SK-N-SH (cell line): ENCODE measurements at regions not wholly inside any gene's neighbourhood (a gene's known extent, or its start where the extent isn't known, plus 50 kb on each side); places are given as distances from the start of the nearest gene placed in this dataset.

Source experiments
- CTCF ChIA-PET: fragments of 300-600, 350-600 bp; formaldehyde crosslinking; extraction: SDS; loops from one replicate; lab custom pipeline; 2021; lab: Yijun Ruan, JAX
- POLR2A ChIA-PET: fragments of 350-600 bp; sonication (Branson Sonifier 250); formaldehyde crosslinking; extraction: SDS; loops from one replicate; lab custom pipeline; 2020; ENCODE audit warnings: antibody characterized with exemption, inconsistent platforms; lab: Yijun Ruan, JAX
- DNase-seq: peaks from one replicate; pipeline ENCODE4 v3.0.0; 2012
- H2AFZ ChIP-seq: fragments of 200-600 bp; sonication (generic); 2 replicates; pipeline ENCODE4 v1.8.1; 2016; ENCODE audit warnings: antibody characterized with exemption, mild to moderate bottlenecking, low read depth
- H3F3A ChIP-seq: fragments of 200-600 bp; sonication (generic); replicated peaks from 2 replicates; pipeline ENCODE3; 2016; ENCODE audit warnings: antibody characterized with exemption, mild to moderate bottlenecking; ENCODE audit not compliant: insufficient read depth
- H3K27ac ChIP-seq, 2 experiments: fragments of 200-500 bp in 1 of 2; fragments of 200-600 bp in 1 of 2; sonication (Bioruptor generic) in 1 of 2; sonication (generic), shearing (Covaris generic) in 1 of 2; 2 replicates each; pipeline versions ENCODE4 v1.5.1 to v1.6.1; 2014 to 2016; ENCODE audit warnings: low read depth in 2 of 2, inconsistent platforms in 1 of 2, low read length in 1 of 2, mild to moderate bottlenecking in 1 of 2, mixed read lengths in 1 of 2
- H3K27me3 ChIP-seq: fragments of 200-600 bp; sonication (generic), shearing (Covaris generic); 2 replicates; pipeline ENCODE4 v1.6.1; 2016; ENCODE audit warnings: mixed run types; ENCODE audit not compliant: insufficient read depth
- H3K36me3 ChIP-seq, 2 experiments: fragments of 200-500 bp in 1 of 2; fragments of 200-600 bp in 1 of 2; sonication (Bioruptor generic) in 1 of 2; sonication (generic) in 1 of 2; replicated peaks in 1 of 2; 2 replicates each; pipeline versions ENCODE3 to v1.5.1; 2014 to 2016; ENCODE audit warnings: low read length in 1 of 2, mild to moderate bottlenecking in 1 of 2; ENCODE audit not compliant: insufficient read depth in 2 of 2, control insufficient read depth in 1 of 2
- H3K4me1 ChIP-seq, 2 experiments: fragments of 200-500 bp in 1 of 2; fragments of 200-600 bp in 1 of 2; sonication (Bioruptor generic) in 1 of 2; sonication (generic), shearing (Covaris generic) in 1 of 2; 2 replicates each; pipeline versions ENCODE4 v1.5.1 to v1.6.1; 2014 to 2016; ENCODE audit warnings: low read depth in 1 of 2, low read length in 1 of 2, mixed run types in 1 of 2; ENCODE audit not compliant: insufficient read depth in 2 of 2, control insufficient read depth in 1 of 2
- H3K4me2 ChIP-seq: fragments of 200-600 bp; sonication (generic), shearing (Covaris generic); 2 replicates; pipeline ENCODE4 v1.6.1; 2017; ENCODE audit warnings: mixed run types
- H3K4me3 ChIP-seq, 2 experiments: fragments of 200-500 bp in 1 of 2; fragments of 200-600 bp in 1 of 2; sonication (Bioruptor generic) in 1 of 2; sonication (generic), shearing (Covaris generic) in 1 of 2; 2 replicates each; pipeline versions ENCODE4 v1.5.1 to v1.8.1; 2014 to 2016; ENCODE audit warnings: low read depth in 2 of 2, inconsistent platforms in 1 of 2, low read length in 1 of 2, mild to moderate bottlenecking in 1 of 2, mixed read lengths in 1 of 2, moderate library complexity in 1 of 2
- H3K79me2 ChIP-seq: fragments of 200-600 bp; sonication (generic); 2 replicates; pipeline ENCODE4 v1.8.1; 2017; ENCODE audit warnings: mild to moderate bottlenecking; ENCODE audit not compliant: insufficient read depth
- H3K9ac ChIP-seq: fragments of 200-600 bp; sonication (generic); 2 replicates; pipeline ENCODE4 v1.6.1; 2017; ENCODE audit warnings: mixed run types
- H3K9me2 ChIP-seq: fragments of 200-600 bp; sonication (generic); 2 replicates; pipeline ENCODE4 v1.6.1; 2017; ENCODE audit warnings: mixed run types
- H3K9me3 ChIP-seq: fragments of 200-600 bp; sonication (generic); 2 replicates; pipeline ENCODE4 v1.6.1; 2017; ENCODE audit warnings: mixed run types, mild to moderate bottlenecking, moderate library complexity
- H4K20me1 ChIP-seq: fragments of 200-600 bp; sonication (generic); 2 replicates; pipeline ENCODE4 v1.6.1; 2017; ENCODE audit warnings: mild to moderate bottlenecking, mixed run types; ENCODE audit not compliant: insufficient read depth
- ELF1 ChIP-seq: IDR thresholded peaks from 2 replicates; pipeline ENCODE4 v1.4.0; 2012
- EZH2phosphoT487 ChIP-seq: fragments of 200-600 bp; sonication (generic); IDR thresholded peaks from 2 replicates; pipeline ENCODE4 v1.6.1; 2017; ENCODE audit warnings: low read depth, mixed run types, mild to moderate bottlenecking, antibody characterized with exemption, moderate library complexity, borderline replicate concordance
- FOSL2 ChIP-seq: IDR thresholded peaks from 2 replicates; pipeline ENCODE4 v1.4.0; 2012; ENCODE audit warnings: low read depth, mild to moderate bottlenecking, moderate library complexity, borderline replicate concordance
- FOXJ3 ChIP-seq: sonication (generic); formaldehyde crosslinking; IDR thresholded peaks from 2 replicates; pipeline ENCODE4 v1.5.1; 2020; ENCODE audit warnings: mild to moderate bottlenecking, missing genetic modification reagents
- GATA2 ChIP-seq: sonication (generic); formaldehyde crosslinking; IDR thresholded peaks from 2 replicates; pipeline ENCODE4 v1.5.0; 2020; ENCODE audit warnings: mild to moderate bottlenecking, missing genetic modification reagents
- JUND ChIP-seq: IDR thresholded peaks from 2 replicates; pipeline ENCODE4 v1.4.0; 2012
- MAX ChIP-seq: IDR thresholded peaks from 2 replicates; pipeline ENCODE4 v1.4.0; 2012; ENCODE audit warnings: low read depth
- NFIC ChIP-seq: IDR thresholded peaks from 2 replicates; pipeline ENCODE4 v1.4.0; 2012; ENCODE audit warnings: borderline replicate concordance
- NRF1 ChIP-seq: IDR thresholded peaks from 2 replicates; pipeline ENCODE4 v1.6.1; 2012; ENCODE audit warnings: low read depth, mild to moderate bottlenecking, low read length
- PBX3 ChIP-seq: IDR thresholded peaks from 2 replicates; pipeline ENCODE4; 2012
- RFX5 ChIP-seq: IDR thresholded peaks from 2 replicates; pipeline ENCODE4 v1.6.1; 2012; ENCODE audit warnings: mild to moderate bottlenecking, improper control_type of control experiment, low read length
- SMC3 ChIP-seq: IDR thresholded peaks from 2 replicates; pipeline ENCODE4 v1.6.1; 2012; ENCODE audit warnings: low read depth, low read length, improper control_type of control experiment
- TAF1 ChIP-seq: IDR thresholded peaks from 2 replicates; pipeline ENCODE4 v1.6.1; 2012; ENCODE audit warnings: low read depth, mild to moderate bottlenecking, low read length, moderate library complexity, borderline replicate concordance
- TCF12 ChIP-seq: IDR thresholded peaks from 2 replicates; pipeline ENCODE4 v1.4.0; 2012
- YY1 ChIP-seq: IDR thresholded peaks from 2 replicates; pipeline ENCODE4 v1.4.0; 2012; ENCODE audit warnings: low read depth, mild to moderate bottlenecking
- WGBS: methylation state at CpG from one replicate; pipeline ENCODE4 v1.1.6; 2017; ENCODE audit warnings: low lambda C conversion rate; 5-methylcytosine and 5-hydroxymethylcytosine counted together
- TF ChIP-seq, protein P1 (sequence below): IDR thresholded peaks from 2 replicates; pipeline ENCODE4 v1.6.1; 2012; ENCODE audit warnings: mild to moderate bottlenecking, low read depth, low read length, moderate library complexity
- TF ChIP-seq, protein P2 (sequence below): fragments of 150-350 bp; IDR thresholded peaks from 2 replicates; pipeline ENCODE4 v1.6.1; 2016; ENCODE audit warnings: mild to moderate bottlenecking, low read depth, low read length

DNA sequence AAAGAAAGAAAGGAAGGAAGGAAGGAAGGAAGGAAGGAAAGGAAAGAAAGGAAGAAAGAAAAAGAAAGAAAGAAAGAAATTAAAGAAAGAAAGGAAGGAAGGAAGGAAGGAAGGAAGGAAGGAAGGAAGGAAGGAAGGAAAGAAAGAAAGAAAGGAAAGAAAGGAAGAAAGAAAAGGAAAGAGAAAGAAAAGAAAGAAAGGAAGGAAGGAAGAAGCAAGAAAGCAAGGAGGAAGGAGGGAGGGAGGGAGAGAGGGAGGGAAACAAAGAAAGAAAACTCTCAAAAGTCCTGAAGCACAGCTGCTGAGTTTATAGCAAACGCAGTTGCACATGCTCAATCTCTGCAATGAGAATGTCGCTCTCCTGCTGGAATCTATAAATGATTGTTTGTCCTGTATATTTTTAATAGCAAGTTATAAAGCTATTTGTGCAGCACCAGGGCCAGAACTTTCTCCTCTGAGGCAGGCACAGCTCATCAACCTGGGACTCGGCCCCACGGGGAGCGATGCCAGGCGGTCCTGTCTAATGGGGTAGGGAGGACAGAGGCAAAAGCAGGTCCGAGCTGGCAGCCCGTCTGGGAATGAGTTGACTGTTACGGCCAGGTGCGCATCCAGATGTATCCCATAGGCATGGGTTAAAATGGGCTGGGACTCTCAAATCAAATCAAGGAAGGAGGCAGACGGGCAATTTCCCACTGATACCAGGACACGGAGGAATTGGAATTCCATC, 118.0 kb upstream of the PFKP start:
- no peak for DNase-seq
- POLR2A ChIA-PET, result no interaction called here
- H3K27ac ChIP-seq, result no peak overlapping the region
- WGBS, result 52% methylated on average over 12 of the region's 12 CpGs
- H3F3A ChIP-seq, result no peaks in the 10 kb centered on the region
- H3K4me3 ChIP-seq, result no peak overlapping the region
- H3K27me3 ChIP-seq, result no peaks in the 10 kb centered on the region; the same call in 1 of the 2 replicates
- H2AFZ ChIP-seq, result no peak overlapping the region
- H4K20me1 ChIP-seq, result no peaks in the 10 kb centered on the region
- H3K9ac ChIP-seq, result no peak overlapping the region
- no peaks in the 10 kb centered on the region for H3K9me3 ChIP-seq
- no peaks in the 10 kb centered on the region for H3K79me2 ChIP-seq
- H3K4me2 ChIP-seq, result no peak overlapping the region
- H3K4me1 ChIP-seq, result peaks cover 0 to 3% of the 10 kb centered on the region in 2 experiments; a peak in 1 of 4 replicates
- H3K36me3 ChIP-seq, result no peaks in the 10 kb centered on the region
- CTCF ChIA-PET, result interaction anchor here (1.3 kb wide), 1 partner anchor 12 kb away, joined by 3 read pairs; no protein-coding TSS in a partner anchor
- H3K9me2 ChIP-seq, result no peaks in the 10 kb centered on the region
- TF ChIP-seq RFX5 (no peak), JUND (no peak), EZH2phosphoT487 (no peak), ELF1 (no peak), MAX (no peak), TCF12 (no peak), PBX3 (no peak), SMC3 (no peak), NFIC (no peak), GATA2 (no peak), NRF1 (no peak), FOXJ3 (CRISPR knock-in tag) (no peak), FOSL2 (no peak), TAF1 (no peak), YY1 (no peak)
- TF ChIP-seq, protein P1, sequence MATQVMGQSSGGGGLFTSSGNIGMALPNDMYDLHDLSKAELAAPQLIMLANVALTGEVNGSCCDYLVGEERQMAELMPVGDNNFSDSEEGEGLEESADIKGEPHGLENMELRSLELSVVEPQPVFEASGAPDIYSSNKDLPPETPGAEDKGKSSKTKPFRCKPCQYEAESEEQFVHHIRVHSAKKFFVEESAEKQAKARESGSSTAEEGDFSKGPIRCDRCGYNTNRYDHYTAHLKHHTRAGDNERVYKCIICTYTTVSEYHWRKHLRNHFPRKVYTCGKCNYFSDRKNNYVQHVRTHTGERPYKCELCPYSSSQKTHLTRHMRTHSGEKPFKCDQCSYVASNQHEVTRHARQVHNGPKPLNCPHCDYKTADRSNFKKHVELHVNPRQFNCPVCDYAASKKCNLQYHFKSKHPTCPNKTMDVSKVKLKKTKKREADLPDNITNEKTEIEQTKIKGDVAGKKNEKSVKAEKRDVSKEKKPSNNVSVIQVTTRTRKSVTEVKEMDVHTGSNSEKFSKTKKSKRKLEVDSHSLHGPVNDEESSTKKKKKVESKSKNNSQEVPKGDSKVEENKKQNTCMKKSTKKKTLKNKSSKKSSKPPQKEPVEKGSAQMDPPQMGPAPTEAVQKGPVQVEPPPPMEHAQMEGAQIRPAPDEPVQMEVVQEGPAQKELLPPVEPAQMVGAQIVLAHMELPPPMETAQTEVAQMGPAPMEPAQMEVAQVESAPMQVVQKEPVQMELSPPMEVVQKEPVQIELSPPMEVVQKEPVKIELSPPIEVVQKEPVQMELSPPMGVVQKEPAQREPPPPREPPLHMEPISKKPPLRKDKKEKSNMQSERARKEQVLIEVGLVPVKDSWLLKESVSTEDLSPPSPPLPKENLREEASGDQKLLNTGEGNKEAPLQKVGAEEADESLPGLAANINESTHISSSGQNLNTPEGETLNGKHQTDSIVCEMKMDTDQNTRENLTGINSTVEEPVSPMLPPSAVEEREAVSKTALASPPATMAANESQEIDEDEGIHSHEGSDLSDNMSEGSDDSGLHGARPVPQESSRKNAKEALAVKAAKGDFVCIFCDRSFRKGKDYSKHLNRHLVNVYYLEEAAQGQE, result no peak
- TF ChIP-seq, protein P2, sequence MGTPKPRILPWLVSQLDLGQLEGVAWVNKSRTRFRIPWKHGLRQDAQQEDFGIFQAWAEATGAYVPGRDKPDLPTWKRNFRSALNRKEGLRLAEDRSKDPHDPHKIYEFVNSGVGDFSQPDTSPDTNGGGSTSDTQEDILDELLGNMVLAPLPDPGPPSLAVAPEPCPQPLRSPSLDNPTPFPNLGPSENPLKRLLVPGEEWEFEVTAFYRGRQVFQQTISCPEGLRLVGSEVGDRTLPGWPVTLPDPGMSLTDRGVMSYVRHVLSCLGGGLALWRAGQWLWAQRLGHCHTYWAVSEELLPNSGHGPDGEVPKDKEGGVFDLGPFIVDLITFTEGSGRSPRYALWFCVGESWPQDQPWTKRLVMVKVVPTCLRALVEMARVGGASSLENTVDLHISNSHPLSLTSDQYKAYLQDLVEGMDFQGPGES, result no peak
